Endothelial cell of umbilical vein (primary cell): ENCODE measurements at regions not wholly inside any gene's neighbourhood (a gene's known extent, or its start where the extent isn't known, plus 50 kb on each side); places are given as distances from the start of the nearest gene placed in this dataset. TPM values are rescaled to one million over a fixed set of nuclear protein-coding genes. Genes with fewer than 3 reads are reported as not detected.

ENCODE experiments used
- BruUV-seq: library from RNA; stranded (reverse); fragments of 400-500 nt; replicated peaks from 2 replicates; lab custom pipeline; 2021; lab: Mats Ljungman, UMichigan
- CTCF ChIA-PET: fragments of 300-600, 350-600 bp; sonication (Branson Sonifier 250); formaldehyde crosslinking; loops from one replicate; lab custom pipeline; 2021; ENCODE audit warnings: antibody characterized with exemption, inconsistent platforms; lab: Charles Lee
- POLR2A ChIA-PET: fragments of 300-600, 350-600 bp; sonication (Branson Sonifier 250); formaldehyde crosslinking; loops from one replicate; lab custom pipeline; 2021; ENCODE audit warnings: antibody characterized with exemption, inconsistent platforms; lab: Charles Lee
- DNase-seq: peaks from one replicate; pipeline ENCODE4 v3.0.0-alpha.2; 2011; ENCODE audit warnings: low read depth, low spot score
- FAIRE-seq: peaks from 2 replicates; lab custom pipeline; 2011; peaks lifted over from hg19 to GRCh38; lab: Jason Lieb, UNC
- H2AFZ ChIP-seq: 2 replicates; pipeline ENCODE4 v1.6.0; 2012; ENCODE audit warnings: low read depth, low read length, control low read depth, inconsistent platforms
- H3K27ac ChIP-seq: 2 replicates; pipeline ENCODE4 v1.5.1; 2011; ENCODE audit warnings: low read depth, mild to moderate bottlenecking, control low read depth, low read length, moderate library complexity; ENCODE audit not compliant: insufficient read depth
- H3K27me3 ChIP-seq, 2 experiments: 2 replicates each; pipeline versions ENCODE4 v1.6.0 to v1.6.1; 2011; ENCODE audit warnings: low read length in 2 of 2, mixed read lengths in 1 of 2; ENCODE audit not compliant: control insufficient read depth in 2 of 2, insufficient read depth in 2 of 2
- H3K36me3 ChIP-seq, 2 experiments: 2 replicates in 1 of 2; 3 replicates in 1 of 2; pipeline ENCODE4 v1.5.1; 2011; ENCODE audit warnings: low read length in 2 of 2, mild to moderate bottlenecking in 1 of 2, moderate library complexity in 1 of 2; ENCODE audit not compliant: control insufficient read depth in 2 of 2, insufficient read depth in 2 of 2; ENCODE audit errors: extremely low read depth in 1 of 2
- H3K4me1 ChIP-seq: 3 replicates; pipeline ENCODE4 v1.5.1; 2011; ENCODE audit warnings: mild to moderate bottlenecking, low read length; ENCODE audit not compliant: control insufficient read depth, insufficient read depth; ENCODE audit errors: extremely low read depth
- H3K4me2 ChIP-seq: 2 replicates; pipeline ENCODE4 v1.6.1; 2011; ENCODE audit warnings: low read length, control low read depth, mixed read lengths; ENCODE audit not compliant: insufficient read depth
- H3K4me3 ChIP-seq, 3 experiments: fragments of 200-600 bp in 1 of 3; sonication (generic), shearing (Covaris generic) in 1 of 3; replicated peaks in 1 of 3; 2 replicates each; pipeline ENCODE4 v1.5.1; 2011 to 2016; ENCODE audit warnings: control low read depth in 3 of 3, low read length in 3 of 3, mild to moderate bottlenecking in 2 of 3, inconsistent platforms in 1 of 3, low read depth in 1 of 3, moderate library complexity in 1 of 3; ENCODE audit not compliant: insufficient read depth in 1 of 3
- H3K79me2 ChIP-seq: 2 replicates; pipeline ENCODE4 v1.6.0; 2012; ENCODE audit warnings: low read length, inconsistent platforms; ENCODE audit not compliant: control insufficient read depth, insufficient read depth
- H3K9ac ChIP-seq: replicated peaks from 2 replicates; pipeline ENCODE3; 2011; ENCODE audit warnings: low read length, control low read depth; ENCODE audit not compliant: insufficient read depth; ENCODE audit errors: extremely low read depth
- H3K9me1 ChIP-seq: replicated peaks from 3 replicates; pipeline ENCODE4 v1.6.0; 2011; ENCODE audit warnings: mild to moderate bottlenecking, low read length; ENCODE audit not compliant: control insufficient read depth, insufficient read depth; ENCODE audit errors: extremely low read depth
- H3K9me3 ChIP-seq: replicated peaks from 2 replicates; pipeline ENCODE4 v1.5.1; 2012; ENCODE audit warnings: low read length, inconsistent platforms; ENCODE audit not compliant: control insufficient read depth, insufficient read depth
- H4K20me1 ChIP-seq: replicated peaks from 2 replicates; pipeline ENCODE3; 2011; ENCODE audit warnings: mild to moderate bottlenecking, low read length; ENCODE audit not compliant: control insufficient read depth, insufficient read depth; ENCODE audit errors: extremely low read depth
- CTCF ChIP-seq, 2 donors: IDR thresholded peaks; 1 replicate in 1 of 2; 2 replicates in 1 of 2; pipeline ENCODE4 v1.5.1; 2011; ENCODE audit warnings: low read length in 2 of 2, mild to moderate bottlenecking in 2 of 2, moderate library complexity in 2 of 2, control low read depth in 1 of 2, inconsistent platforms in 1 of 2, low read depth in 1 of 2; ENCODE audit not compliant: insufficient read depth in 1 of 2; ENCODE audit errors: extremely low read depth in 1 of 2
- EZH2 ChIP-seq: IDR thresholded peaks from 2 replicates; pipeline ENCODE4 v1.6.1; 2012; ENCODE audit warnings: borderline replicate concordance, low read depth, mild to moderate bottlenecking, moderate library complexity, low read length, inconsistent platforms; ENCODE audit not compliant: severe bottlenecking
- FOS ChIP-seq: IDR thresholded peaks from 2 replicates; pipeline ENCODE4 v1.6.1; 2011; ENCODE audit warnings: mild to moderate bottlenecking, low read length, moderate library complexity, borderline replicate concordance; ENCODE audit not compliant: insufficient read depth
- GATA2 ChIP-seq: IDR thresholded peaks from 2 replicates; pipeline ENCODE4 v1.7.0; 2011; ENCODE audit warnings: low read depth, mild to moderate bottlenecking, moderate library complexity, mixed read lengths, low read length; ENCODE audit not compliant: insufficient read length, insufficient read depth
- JUN ChIP-seq: IDR thresholded peaks from 2 replicates; pipeline ENCODE4 v1.6.1; 2011; ENCODE audit warnings: borderline replicate concordance, low read depth; ENCODE audit not compliant: insufficient read length, insufficient read depth
- MAX ChIP-seq: IDR thresholded peaks from 2 replicates; pipeline ENCODE4 v1.6.1; 2011; ENCODE audit not compliant: insufficient read depth, insufficient read length
- MYC ChIP-seq: IDR thresholded peaks from one replicate; pipeline ENCODE4 v1.6.1; 2011; ENCODE audit warnings: mild to moderate bottlenecking, low read depth, low read length
- POLR2A ChIP-seq: IDR thresholded peaks from 2 replicates; pipeline ENCODE4 v1.6.1; 2012; ENCODE audit warnings: low read depth, mild to moderate bottlenecking, control low read depth, low read length
- POLR2AphosphoS5 ChIP-seq: IDR thresholded peaks from 2 replicates; pipeline ENCODE4 v1.6.1; 2012; ENCODE audit warnings: low read depth, mild to moderate bottlenecking, control low read depth, low read length, moderate library complexity; ENCODE audit not compliant: insufficient read depth
- dilution Hi-C: fragments of 300-500 bp; cut with MboI; formaldehyde crosslinking; loops from one replicate; pipeline ENCODE4 v1.15.0; 2019; ENCODE audit warnings: low sequenced_read_pairs; ENCODE audit not compliant: extremely low pct_ligation_motif_present
- intact Hi-C: fragments of 100-400 bp; cut with micrococcal nuclease; formaldehyde crosslinking; loops from one replicate; pipeline ENCODE4 v1.10.0; 2022
- small RNA-seq: library from RNA; depleted of rRNA; stranded (forward); fragments of <200 nt; gene quantifications from one replicate; pipeline ENCODE3, GENCODE V24; 2012; ENCODE audit warnings: low replicate concordance, low read depth; ENCODE audit not compliant: insufficient read depth, insufficient read length

GRCh38 chr2:120685066-120685973 lies 50.3 kb upstream of the GLI2 start:
- no peak overlapping the region for H2AFZ ChIP-seq
- TF ChIP-seq JUN (no peak), EZH2 (no peak), CTCF (IDR thresholded peaks at IDR 0.05; ENCODE audit: extremely low read depth in 1 of 2, insufficient read depth in 1 of 2, low read depth in 1 of 2, low read length in 2 of 2) (no peak), FOS (no peak), MYC (no peak), POLR2A (no peak), GATA2 (no peak), MAX (no peak), POLR2AphosphoS5 (no peak)
- H3K9ac ChIP-seq = no peak overlapping the region
- FAIRE-seq (no peak), DNase-seq (no peak)
- no peak overlapping the region for H3K4me3 ChIP-seq
- ChIA-PET CTCF (interaction anchor here (0.9 to 5.8 kb wide), 5 partner anchors 10 to 390 kb away, joined by 3 to 148 read pairs (median 4); no protein-coding TSS in a partner anchor), POLR2A (no interaction called here)
- no peaks in the 10 kb centered on the region for H3K4me1 ChIP-seq
- no peaks in the 10 kb centered on the region for H3K79me2 ChIP-seq
- peaks cover 5 to 6% of the 10 kb centered on the region in 2 experiments for H3K27me3 ChIP-seq
- no peak overlapping the region for H3K27ac ChIP-seq
- H3K9me3 ChIP-seq = no peaks in the 10 kb centered on the region
- dilution Hi-C loops = no loop called here
- no peaks in the 10 kb centered on the region for H3K36me3 ChIP-seq
- BruUV-seq = no TSS peak
- no peaks in the 10 kb centered on the region for H3K9me1 ChIP-seq
- no peak overlapping the region for H3K4me2 ChIP-seq
- H4K20me1 ChIP-seq = no peaks in the 10 kb centered on the region
- intact Hi-C loops = no loop called here

Small RNA genes in the stretch of these regions (small RNA-seq; reads per million reads assigned to genes)
- gene RF00019 = not detected
